ENCODE measurements at regions not wholly inside any gene's neighbourhood (a gene's known extent, or its start where the extent isn't known, plus 50 kb on each side); places are given as distances from the start of the nearest gene placed in this dataset.

DNA sequence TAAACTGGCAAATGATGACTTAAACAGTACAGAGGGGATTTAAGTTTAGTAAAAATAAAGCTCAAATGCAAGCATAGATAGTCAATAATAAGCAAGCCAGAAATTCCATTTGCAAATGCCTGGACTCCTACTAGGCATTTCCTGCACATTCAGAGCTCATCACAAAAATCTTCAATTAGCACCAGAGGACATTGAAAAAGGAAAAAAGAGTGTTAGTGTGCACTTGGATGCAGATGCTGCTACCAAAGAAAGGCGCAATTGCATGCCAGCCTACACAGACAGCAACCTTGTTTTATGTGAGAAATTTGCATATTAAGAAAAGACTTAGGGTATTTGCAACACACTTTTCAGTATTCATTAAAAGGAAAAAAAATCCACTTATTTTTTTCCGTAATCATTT lies 282.1 kb downstream of the GRIA2 start:
- TF ChIP-seq, protein P1, sequence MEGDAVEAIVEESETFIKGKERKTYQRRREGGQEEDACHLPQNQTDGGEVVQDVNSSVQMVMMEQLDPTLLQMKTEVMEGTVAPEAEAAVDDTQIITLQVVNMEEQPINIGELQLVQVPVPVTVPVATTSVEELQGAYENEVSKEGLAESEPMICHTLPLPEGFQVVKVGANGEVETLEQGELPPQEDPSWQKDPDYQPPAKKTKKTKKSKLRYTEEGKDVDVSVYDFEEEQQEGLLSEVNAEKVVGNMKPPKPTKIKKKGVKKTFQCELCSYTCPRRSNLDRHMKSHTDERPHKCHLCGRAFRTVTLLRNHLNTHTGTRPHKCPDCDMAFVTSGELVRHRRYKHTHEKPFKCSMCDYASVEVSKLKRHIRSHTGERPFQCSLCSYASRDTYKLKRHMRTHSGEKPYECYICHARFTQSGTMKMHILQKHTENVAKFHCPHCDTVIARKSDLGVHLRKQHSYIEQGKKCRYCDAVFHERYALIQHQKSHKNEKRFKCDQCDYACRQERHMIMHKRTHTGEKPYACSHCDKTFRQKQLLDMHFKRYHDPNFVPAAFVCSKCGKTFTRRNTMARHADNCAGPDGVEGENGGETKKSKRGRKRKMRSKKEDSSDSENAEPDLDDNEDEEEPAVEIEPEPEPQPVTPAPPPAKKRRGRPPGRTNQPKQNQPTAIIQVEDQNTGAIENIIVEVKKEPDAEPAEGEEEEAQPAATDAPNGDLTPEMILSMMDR (IDR thresholded peaks at IDR 0.05): no peak
- TF ChIP-seq POLR2A (IDR thresholded peaks at IDR 0.05) (no peak), POLR2AphosphoS5 (IDR thresholded peaks at IDR 0.05) (no peak)
